ENCODE measurements at regions not wholly inside any gene's neighbourhood (a gene's known extent, or its start where the extent isn't known, plus 50 kb on each side); places are given as distances from the start of the nearest gene placed in this dataset.
"Not testable (repeated sequence)": the region's sequence is repeated elsewhere in the genome, so short reads cannot be mapped to it uniquely, and the experiment has no call there.

DNA sequence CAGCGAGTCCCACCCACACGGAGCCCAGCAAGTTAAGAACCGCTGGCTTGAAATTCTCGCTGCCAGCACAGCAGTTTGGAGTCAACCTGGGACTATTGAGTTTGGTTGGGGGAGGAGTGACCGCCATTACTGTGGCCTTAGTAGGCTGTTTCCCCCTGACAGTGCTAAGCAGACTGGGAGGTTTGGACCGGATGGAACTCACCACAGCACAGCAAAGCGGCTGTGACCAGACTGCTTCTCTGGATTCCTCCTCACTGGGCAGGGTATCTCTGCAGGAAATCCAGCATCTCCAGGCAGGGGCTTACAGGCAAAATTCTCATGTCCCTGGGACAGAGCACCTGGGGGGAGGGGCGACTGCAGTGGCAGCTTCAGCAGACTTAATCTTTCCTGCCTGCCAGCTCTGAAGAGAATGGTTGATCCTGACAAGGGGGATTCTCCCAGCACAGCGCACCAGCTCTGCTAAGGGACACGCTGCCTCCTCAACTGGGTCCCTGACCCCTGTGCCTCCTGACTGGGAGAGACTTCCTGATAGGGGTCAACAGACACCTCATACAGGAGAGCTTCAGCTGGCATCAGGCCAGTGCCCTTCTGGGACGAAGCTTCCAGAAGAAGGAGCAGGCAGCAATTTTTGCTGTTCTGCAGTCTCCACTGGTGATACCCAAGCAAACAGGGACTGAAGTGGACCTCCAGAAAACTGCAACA, 425.4 kb downstream of the NYAP2 start:
- DNase-seq (ENCODE audit: extremely low read depth, insufficient read length): no peak
- no peaks in the 10 kb centered on the region for H3K27me3 ChIP-seq (replicated peaks; ENCODE audit: control insufficient read depth, insufficient read depth, low read length)
- no peaks in the 10 kb centered on the region for H3K36me3 ChIP-seq (ENCODE audit: control insufficient read depth, insufficient read depth, low read length)
- TF ChIP-seq, protein P1, sequence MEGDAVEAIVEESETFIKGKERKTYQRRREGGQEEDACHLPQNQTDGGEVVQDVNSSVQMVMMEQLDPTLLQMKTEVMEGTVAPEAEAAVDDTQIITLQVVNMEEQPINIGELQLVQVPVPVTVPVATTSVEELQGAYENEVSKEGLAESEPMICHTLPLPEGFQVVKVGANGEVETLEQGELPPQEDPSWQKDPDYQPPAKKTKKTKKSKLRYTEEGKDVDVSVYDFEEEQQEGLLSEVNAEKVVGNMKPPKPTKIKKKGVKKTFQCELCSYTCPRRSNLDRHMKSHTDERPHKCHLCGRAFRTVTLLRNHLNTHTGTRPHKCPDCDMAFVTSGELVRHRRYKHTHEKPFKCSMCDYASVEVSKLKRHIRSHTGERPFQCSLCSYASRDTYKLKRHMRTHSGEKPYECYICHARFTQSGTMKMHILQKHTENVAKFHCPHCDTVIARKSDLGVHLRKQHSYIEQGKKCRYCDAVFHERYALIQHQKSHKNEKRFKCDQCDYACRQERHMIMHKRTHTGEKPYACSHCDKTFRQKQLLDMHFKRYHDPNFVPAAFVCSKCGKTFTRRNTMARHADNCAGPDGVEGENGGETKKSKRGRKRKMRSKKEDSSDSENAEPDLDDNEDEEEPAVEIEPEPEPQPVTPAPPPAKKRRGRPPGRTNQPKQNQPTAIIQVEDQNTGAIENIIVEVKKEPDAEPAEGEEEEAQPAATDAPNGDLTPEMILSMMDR (IDR thresholded peaks at IDR 0.05; ENCODE audit: insufficient read depth, low read length, poor library complexity, severe bottlenecking): no peak
- H3K4me3 ChIP-seq (replicated peaks; ENCODE audit: low read depth, low read length): no peak overlapping the region

DNA sequence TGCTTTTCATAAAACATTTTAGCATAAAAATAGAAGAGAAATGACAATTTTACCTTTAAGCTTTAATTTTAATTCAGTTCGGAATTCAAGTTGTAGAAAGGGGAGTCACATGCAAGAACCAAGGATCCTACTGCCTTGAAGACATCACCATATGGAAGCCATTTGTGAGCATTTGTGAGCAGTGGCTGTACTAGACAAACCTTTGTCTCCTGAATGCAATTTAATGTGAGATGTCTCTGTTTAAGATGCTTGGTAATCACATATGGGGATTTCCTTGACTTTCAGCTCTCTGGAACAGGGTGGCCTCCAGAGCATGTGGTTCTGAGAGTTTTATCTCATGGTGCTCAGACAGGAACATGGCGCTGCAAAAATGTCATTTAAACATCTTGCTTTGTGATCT, 421.8 kb downstream of the NYAP2 start:
- TF ChIP-seq, protein P1 (IDR thresholded peaks at IDR 0.05; ENCODE audit: insufficient read depth, low read length, poor library complexity, severe bottlenecking): no peak
- H3K4me3 ChIP-seq (replicated peaks; ENCODE audit: low read depth, low read length): no peak overlapping the region
- no peaks in the 10 kb centered on the region for H3K36me3 ChIP-seq (ENCODE audit: control insufficient read depth, insufficient read depth, low read length)
- no peaks in the 10 kb centered on the region for H3K27me3 ChIP-seq (replicated peaks; ENCODE audit: control insufficient read depth, insufficient read depth, low read length)
- DNase-seq (ENCODE audit: extremely low read depth, insufficient read length): no peak

DNA sequence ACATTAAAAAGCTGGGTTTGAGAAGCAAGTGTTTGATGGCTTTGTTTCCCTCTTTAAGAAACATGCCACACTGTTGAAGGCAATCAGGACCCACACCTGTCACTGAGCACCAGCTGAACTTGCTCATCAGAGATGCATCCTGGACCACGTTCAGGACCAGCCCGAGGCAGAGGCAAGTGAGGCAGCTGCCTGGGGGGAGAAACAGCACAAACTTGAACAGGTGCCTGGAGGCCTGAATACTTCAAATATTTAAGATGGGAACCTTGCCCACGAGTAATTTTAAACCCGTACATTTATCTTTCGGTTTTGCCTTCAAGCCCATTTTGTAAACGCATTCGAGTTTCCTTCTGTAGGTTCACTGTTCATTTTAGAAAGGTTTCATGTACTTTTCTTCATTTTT, 421.3 kb downstream of the NYAP2 start:
- Histone ChIP-seq H3K36me3 (ENCODE audit: control insufficient read depth, insufficient read depth, low read length) (no peaks in the 10 kb centered on the region), H3K4me3 (replicated peaks; ENCODE audit: low read depth, low read length) (no peak overlapping the region), H3K27me3 (replicated peaks; ENCODE audit: control insufficient read depth, insufficient read depth, low read length) (no peaks in the 10 kb centered on the region)
- TF ChIP-seq, protein P1 (IDR thresholded peaks at IDR 0.05; ENCODE audit: insufficient read depth, low read length, poor library complexity, severe bottlenecking): no peak
- DNase-seq (ENCODE audit: extremely low read depth, insufficient read length): no peak

DNA sequence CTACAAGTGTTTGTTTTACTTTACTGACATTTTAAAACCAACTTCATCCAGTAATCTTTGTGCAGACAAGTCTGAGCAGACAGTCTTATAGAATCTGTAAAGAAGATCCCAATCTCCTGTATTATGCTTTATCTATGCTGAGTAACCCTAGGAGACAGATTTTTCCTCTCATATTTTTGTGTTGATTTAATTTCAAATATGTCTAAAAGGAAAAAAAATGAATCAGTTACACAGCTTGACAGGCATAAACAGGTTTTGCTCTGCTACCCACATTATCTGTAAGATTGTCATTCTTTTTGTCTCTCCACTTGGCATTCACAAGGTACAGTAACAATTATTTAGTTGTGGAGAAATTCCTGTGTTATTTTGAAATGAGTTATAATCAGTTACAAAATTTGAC, 415.0 kb downstream of the NYAP2 start:
- no peak for DNase-seq (ENCODE audit: extremely low read depth, insufficient read length)
- H3K36me3 ChIP-seq (ENCODE audit: control insufficient read depth, insufficient read depth, low read length): no peaks in the 10 kb centered on the region
- H3K27me3 ChIP-seq (replicated peaks; ENCODE audit: control insufficient read depth, insufficient read depth, low read length): no peaks in the 10 kb centered on the region
- TF ChIP-seq, protein P1 (IDR thresholded peaks at IDR 0.05; ENCODE audit: insufficient read depth, low read length, poor library complexity, severe bottlenecking): no peak
- H3K4me3 ChIP-seq (replicated peaks; ENCODE audit: low read depth, low read length): no peak overlapping the region

DNA sequence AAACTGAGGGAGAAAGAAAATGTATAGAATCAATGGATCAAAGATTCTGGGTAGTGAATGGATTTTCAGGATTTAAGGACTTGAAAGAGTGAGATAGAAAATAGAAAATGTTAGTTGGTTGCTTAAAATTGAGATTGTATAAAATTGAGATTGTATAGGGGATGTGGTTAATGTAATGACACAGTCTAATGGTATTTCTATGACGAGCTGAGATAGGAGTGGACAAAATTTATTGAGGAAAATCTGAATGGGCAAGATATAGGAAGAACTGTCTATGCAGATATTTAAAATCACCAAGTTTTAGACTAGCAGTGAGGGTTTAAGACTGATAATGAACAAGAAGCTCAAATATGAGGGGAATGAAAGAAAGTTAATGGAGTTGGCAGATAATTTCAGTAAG, 406.6 kb downstream of the NYAP2 start:
- TF ChIP-seq, protein P1 (IDR thresholded peaks at IDR 0.05; ENCODE audit: insufficient read depth, low read length, poor library complexity, severe bottlenecking): no peak
- DNase-seq (ENCODE audit: extremely low read depth, insufficient read length): no peak
- Histone ChIP-seq H3K36me3 (ENCODE audit: control insufficient read depth, insufficient read depth, low read length) (no peaks in the 10 kb centered on the region), H3K27me3 (replicated peaks; ENCODE audit: control insufficient read depth, insufficient read depth, low read length) (no peaks in the 10 kb centered on the region), H3K4me3 (replicated peaks; ENCODE audit: low read depth, low read length) (no peak overlapping the region)

DNA sequence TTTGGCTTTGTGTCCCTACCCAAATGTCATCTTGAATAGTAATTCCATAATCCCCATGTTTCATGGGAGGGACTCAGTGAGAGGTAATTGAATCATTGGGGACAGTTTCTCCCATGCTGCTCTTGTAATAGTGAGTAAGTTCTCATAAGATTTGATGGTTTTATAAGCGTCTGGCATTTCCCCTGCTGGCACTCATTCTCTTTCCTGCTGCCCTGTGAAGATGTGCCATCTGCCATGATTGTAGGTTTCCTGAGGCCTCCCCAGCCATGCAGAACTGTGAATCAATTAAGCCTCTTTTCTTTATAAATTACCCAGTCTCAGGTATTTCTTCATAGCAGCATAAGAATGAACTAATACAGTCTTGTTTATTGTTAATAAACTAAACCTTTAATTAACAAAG, 402.6 kb downstream of the NYAP2 start:
- DNase-seq (ENCODE audit: extremely low read depth, insufficient read length); H3K36me3 ChIP-seq (ENCODE audit: control insufficient read depth, insufficient read depth, low read length); H3K4me3 ChIP-seq (replicated peaks; ENCODE audit: low read depth, low read length); H3K27me3 ChIP-seq (replicated peaks; ENCODE audit: control insufficient read depth, insufficient read depth, low read length): not testable (repeated sequence)

Measured in GM06990 (cell line).